Chondrocyte (in vitro differentiated cells): ENCODE measurements at regions not wholly inside any gene's neighbourhood (a gene's known extent, or its start where the extent isn't known, plus 50 kb on each side); places are given as distances from the start of the nearest gene placed in this dataset.
"Not testable (repeated sequence)": the region's sequence is repeated elsewhere in the genome, so short reads cannot be mapped to it uniquely, and the experiment has no call there.

Experiments used
- DNase-seq: peaks from one replicate; pipeline ENCODE4 v3.0.0; 2021; ENCODE audit warnings: mixed read lengths, low spot score
- H3K27ac Mint-ChIP-seq: one replicate; pipeline ENCODE4 v1.8.0; 2021; ENCODE audit warnings: mild to moderate bottlenecking, moderate library complexity, mixed read lengths; ENCODE audit not compliant: unreplicated experiment
- H3K27me3 Mint-ChIP-seq: 2 replicates; pipeline ENCODE4 v1.8.0; 2021; ENCODE audit warnings: low read depth, mixed read lengths
- H3K36me3 Mint-ChIP-seq: 2 replicates; pipeline ENCODE4 v1.8.0; 2021; ENCODE audit warnings: low read depth, mixed read lengths
- H3K4me1 Mint-ChIP-seq: 2 replicates; pipeline ENCODE4 v1.8.0; 2021; ENCODE audit warnings: low read depth, mild to moderate bottlenecking, mixed read lengths
- H3K4me3 Mint-ChIP-seq: one replicate; pipeline ENCODE4 v1.8.0; 2021; ENCODE audit warnings: mild to moderate bottlenecking, moderate library complexity, mixed read lengths; ENCODE audit not compliant: unreplicated experiment
- H3K9me3 Mint-ChIP-seq: 2 replicates; pipeline ENCODE4 v1.8.0; 2021; ENCODE audit warnings: low read depth, mixed read lengths
- CTCF ChIP-seq: fragments of 200-600 bp; sonication (generic); IDR thresholded peaks from 2 replicates; pipeline ENCODE4 v1.5.0; 2021; ENCODE audit warnings: antibody characterized with exemption, mild to moderate bottlenecking, moderate library complexity

GRCh38 chr3:153783106-153783505, 338.1 kb upstream of the ARHGEF26 start:
- no peaks in the 10 kb centered on the region for H3K36me3 Mint-ChIP-seq

GRCh38 chr3:153783741-153784480, 337.3 kb upstream of the ARHGEF26 start:
- no peak for TF ChIP-seq CTCF
- H3K4me3 Mint-ChIP-seq: no peak overlapping the region
- no peak overlapping the region for H3K27ac Mint-ChIP-seq
- peaks cover 10% of the 10 kb centered on the region for H3K27me3 Mint-ChIP-seq
- DNase-seq: no peak
- no peaks in the 10 kb centered on the region for H3K36me3 Mint-ChIP-seq
- H3K4me1 Mint-ChIP-seq: no peaks in the 10 kb centered on the region
- H3K9me3 Mint-ChIP-seq: no peaks in the 10 kb centered on the region

More at GRCh38 chr3:153783106-153783505, 338.1 kb upstream of the ARHGEF26 start:
- no peaks in the 10 kb centered on the region for H3K9me3 Mint-ChIP-seq
- no peak for TF ChIP-seq CTCF
- peaks cover 13% of the 10 kb centered on the region for H3K27me3 Mint-ChIP-seq
- no peak overlapping the region for H3K27ac Mint-ChIP-seq
- H3K4me1 Mint-ChIP-seq: no peaks in the 10 kb centered on the region
- no peak overlapping the region for H3K4me3 Mint-ChIP-seq
- no peak for DNase-seq

GRCh38 chr3:153785901-153786300, 335.3 kb upstream of the ARHGEF26 start:
- TF ChIP-seq CTCF: no peak
- Mint-ChIP-seq H3K27me3 (peaks cover 5% of the 10 kb centered on the region), H3K36me3 (no peaks in the 10 kb centered on the region), H3K4me1 (no peaks in the 10 kb centered on the region), H3K9me3 (peaks cover 4% of the 10 kb centered on the region), H3K4me3 (no peak overlapping the region), H3K27ac (no peak overlapping the region)
- no peak for DNase-seq

GRCh38 chr3:153789380-153789779, 331.8 kb upstream of the ARHGEF26 start:
- H3K4me1 Mint-ChIP-seq: no peaks in the 10 kb centered on the region
- no peak overlapping the region for H3K27ac Mint-ChIP-seq
- H3K36me3 Mint-ChIP-seq: no peaks in the 10 kb centered on the region
- TF ChIP-seq CTCF: no peak
- DNase-seq: no peak
- peaks cover 13% of the 10 kb centered on the region for H3K9me3 Mint-ChIP-seq
- H3K4me3 Mint-ChIP-seq: no peak overlapping the region
- no peaks in the 10 kb centered on the region for H3K27me3 Mint-ChIP-seq

- H3K27me3 Mint-ChIP-seq, H3K36me3 Mint-ChIP-seq, DNase-seq, H3K4me3 Mint-ChIP-seq, H3K4me1 Mint-ChIP-seq, H3K27ac Mint-ChIP-seq: not testable (repeated sequence)
- peaks cover 20% of the 10 kb centered on the region for H3K9me3 Mint-ChIP-seq
Measured at GRCh38 chr3:153797056-153797455, 324.1 kb upstream of the ARHGEF26 start.

GRCh38 chr3:153809097-153809496, 312.1 kb upstream of the ARHGEF26 start:
- no peak overlapping the region for H3K27ac Mint-ChIP-seq
- H3K27me3 Mint-ChIP-seq: peaks cover 13% of the 10 kb centered on the region
- DNase-seq: no peak
- H3K4me3 Mint-ChIP-seq: no peak overlapping the region
- no peaks in the 10 kb centered on the region for H3K9me3 Mint-ChIP-seq
- no peaks in the 10 kb centered on the region for H3K4me1 Mint-ChIP-seq
- no peak for TF ChIP-seq CTCF
- H3K36me3 Mint-ChIP-seq: no peaks in the 10 kb centered on the region
